Large intestine (tissue), 3 donors: ENCODE measurements at regions not wholly inside any gene's neighbourhood (a gene's known extent, or its start where the extent isn't known, plus 50 kb on each side); places are given as distances from the start of the nearest gene placed in this dataset.
A peak's percentile ranks its signal among the peaks of the same experiment; 100 is the strongest.

Experiments used
- DNase-seq, 2 donors: peaks; one replicate each; pipeline versions ENCODE4 v3.0.0 to v3.0.0-alpha.2; 2013
- H3K27ac ChIP-seq: one replicate; pipeline ENCODE4 v1.5.1; 2013; ENCODE audit warnings: low read length
- H3K27me3 ChIP-seq: 2 replicates; pipeline ENCODE4 v1.6.1; 2013; ENCODE audit warnings: low read length; ENCODE audit not compliant: control insufficient read depth, insufficient read depth
- H3K36me3 ChIP-seq: 2 replicates; pipeline ENCODE4 v1.6.1; 2013; ENCODE audit warnings: low read length; ENCODE audit not compliant: control insufficient read depth, insufficient read depth
- H3K4me1 ChIP-seq: one replicate; pipeline ENCODE4 v1.6.1; 2013; ENCODE audit warnings: low read length; ENCODE audit not compliant: control insufficient read depth, insufficient read depth
- H3K4me3 ChIP-seq: one replicate; pipeline ENCODE4 v1.5.1; 2013; ENCODE audit warnings: low read length
- H3K9me3 ChIP-seq: one replicate; pipeline ENCODE4 v1.6.1; 2013; ENCODE audit warnings: mild to moderate bottlenecking, low read depth, low read length, moderate library complexity; ENCODE audit not compliant: control insufficient read depth
- WGBS: methylation state at CpG from one replicate; pipeline ENCODE4 v1.1.5; 2013; ENCODE audit warnings: low lambda C conversion rate; ENCODE audit not compliant: insufficient coverage; 5-methylcytosine and 5-hydroxymethylcytosine counted together

DNA sequence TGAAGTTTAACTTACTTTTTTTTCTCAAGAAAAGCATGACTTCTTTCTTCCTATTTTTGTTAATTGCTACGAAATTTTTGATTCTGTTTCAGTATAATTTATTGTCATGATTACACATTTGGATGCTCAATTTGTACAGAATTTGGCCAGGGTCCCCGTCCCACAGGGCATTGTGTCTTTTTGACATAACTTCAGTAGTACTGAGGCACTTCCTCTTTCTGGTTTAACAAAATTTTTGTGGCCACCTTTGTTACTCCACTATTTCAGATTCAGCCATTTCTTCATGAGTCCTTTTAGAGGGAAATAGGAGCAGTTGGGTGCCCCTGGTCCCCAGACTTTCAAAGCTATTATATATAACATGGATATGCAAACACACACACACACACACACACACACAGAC is 1248.7 kb downstream of the PCDH7 start:
- Histone ChIP-seq H3K27me3 (no peaks in the 10 kb centered on the region), H3K4me1 (no peaks in the 10 kb centered on the region), H3K27ac (no peak overlapping the region), H3K4me3 (no peak overlapping the region), H3K36me3 (no peaks in the 10 kb centered on the region), H3K9me3 (no peaks in the 10 kb centered on the region)
- WGBS = 83% methylated on average over 1 of the region's 2 CpGs
- DNase-seq = no peak

- Histone ChIP-seq H3K27ac (no peak overlapping the region), H3K9me3 (no peaks in the 10 kb centered on the region), H3K4me1 (no peaks in the 10 kb centered on the region), H3K27me3 (no peaks in the 10 kb centered on the region), H3K4me3 (no peak overlapping the region), H3K36me3 (no peaks in the 10 kb centered on the region)
- 54% methylated on average over 2 of the region's 2 CpGs for WGBS
- DNase-seq = no peak
Observed at GRCh38 chr4:31974490-31975002, 1254.4 kb downstream of the PCDH7 start.

GRCh38 chr4:31979988-31980387 is 1259.8 kb downstream of the PCDH7 start:
- Histone ChIP-seq H3K9me3 (no peaks in the 10 kb centered on the region), H3K36me3 (no peaks in the 10 kb centered on the region), H3K27me3 (no peaks in the 10 kb centered on the region), H3K4me1 (no peaks in the 10 kb centered on the region), H3K4me3 (no peak overlapping the region), H3K27ac (no peak overlapping the region)
- DNase-seq = no peak
- WGBS = no CpG with 5 or more reads among the region's 2 CpGs

GRCh38 chr4:31983246-31983645 is 1263.1 kb downstream of the PCDH7 start:
- Histone ChIP-seq H3K9me3 (no peaks in the 10 kb centered on the region), H3K27me3 (no peaks in the 10 kb centered on the region), H3K36me3 (no peaks in the 10 kb centered on the region), H3K27ac (no peak overlapping the region), H3K4me1 (peaks cover 4% of the 10 kb centered on the region), H3K4me3 (no peak overlapping the region)
- WGBS = no CpG with 5 or more reads among the region's 1 CpG
- DNase-seq = no peak

DNA sequence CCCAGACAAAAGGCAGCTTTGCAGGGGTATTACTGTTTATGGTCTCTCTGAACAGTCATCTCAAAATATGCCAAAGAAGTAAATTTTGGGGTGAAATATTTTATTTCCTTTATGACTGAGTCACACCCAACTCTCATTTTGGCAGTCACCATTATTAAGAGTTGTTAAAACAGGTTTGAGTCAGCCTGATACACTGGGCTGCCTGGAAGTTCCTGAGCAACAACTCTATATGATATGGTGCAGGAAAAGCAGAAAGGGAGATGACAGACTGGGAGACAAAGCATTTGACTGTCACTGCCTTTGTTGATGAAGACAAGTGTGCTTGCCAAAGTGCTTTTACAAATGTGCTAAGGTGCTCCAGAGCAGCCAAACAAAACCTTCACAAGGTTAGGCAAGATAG is 1263.5 kb downstream of the PCDH7 start:
- Histone ChIP-seq H3K36me3 (no peaks in the 10 kb centered on the region), H3K4me3 (no peak overlapping the region), H3K27me3 (no peaks in the 10 kb centered on the region), H3K27ac (no peak overlapping the region), H3K4me1 (peaks cover 4% of the 10 kb centered on the region), H3K9me3 (no peaks in the 10 kb centered on the region)
- DNase-seq = no peak

DNA sequence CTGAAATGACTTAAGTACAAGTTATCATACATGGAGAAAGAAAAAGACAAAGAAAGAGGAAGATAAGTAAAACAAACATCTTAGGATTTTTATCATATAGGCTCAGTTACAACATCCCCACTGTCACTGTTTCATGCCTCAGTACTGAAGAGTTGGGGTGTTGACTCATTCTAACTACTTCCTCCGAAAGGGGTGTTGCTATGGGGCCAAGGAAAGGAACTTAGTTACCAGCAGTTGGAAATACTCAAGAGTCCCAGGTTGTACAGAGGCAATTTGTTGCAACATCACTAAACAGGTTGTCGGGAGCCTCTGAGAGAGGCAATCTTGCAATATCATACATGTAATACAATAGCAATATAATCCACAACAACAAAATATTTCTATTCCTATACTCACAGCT is 1264.7 kb downstream of the PCDH7 start:
- Histone ChIP-seq H3K36me3 (no peaks in the 10 kb centered on the region), H3K27ac (no peak overlapping the region), H3K27me3 (no peaks in the 10 kb centered on the region), H3K9me3 (no peaks in the 10 kb centered on the region), H3K4me1 (peaks cover 4% of the 10 kb centered on the region), H3K4me3 (no peak overlapping the region)
- peak; percentile 49 to 63 for DNase-seq
- no CpG with 5 or more reads among the region's 2 CpGs for WGBS

GRCh38 chr4:31995943-31996901 is 1276.1 kb downstream of the PCDH7 start:
- peaks cover 4% of the 10 kb centered on the region for H3K9me3 ChIP-seq
- H3K4me1 ChIP-seq = no peaks in the 10 kb centered on the region
- no CpG with 5 or more reads among the region's 55 CpGs for WGBS
- no peak overlapping the region for H3K4me3 ChIP-seq
- H3K36me3 ChIP-seq = no peaks in the 10 kb centered on the region
- H3K27ac ChIP-seq = no peak overlapping the region
- no peaks in the 10 kb centered on the region for H3K27me3 ChIP-seq
- no peak for DNase-seq

DNA sequence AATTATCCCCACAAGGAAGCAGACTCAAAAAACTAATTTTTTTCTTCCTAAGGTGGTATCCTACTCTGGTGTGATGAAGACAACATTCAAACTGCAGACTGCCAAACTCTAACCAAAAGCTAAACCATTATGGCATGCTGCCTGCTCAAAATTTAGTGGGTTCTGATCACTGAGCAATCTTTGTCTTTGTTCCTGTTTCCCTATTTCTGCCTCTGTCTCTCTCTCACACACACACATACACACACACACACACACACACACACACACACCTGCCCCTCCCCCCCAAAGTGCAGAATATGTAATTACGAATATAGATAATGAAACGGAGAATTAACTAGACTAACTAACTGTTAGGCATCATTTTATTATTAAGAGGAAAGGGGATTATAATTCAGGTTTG is 1278.6 kb downstream of the PCDH7 start:
- Histone ChIP-seq H3K9me3 (peaks cover 4% of the 10 kb centered on the region), H3K4me3 (no peak overlapping the region), H3K27ac (no peak overlapping the region), H3K27me3 (no peaks in the 10 kb centered on the region), H3K4me1 (no peaks in the 10 kb centered on the region), H3K36me3 (no peaks in the 10 kb centered on the region)
- no peak for DNase-seq
- WGBS = 100% methylated on average over 2 of the region's 2 CpGs

GRCh38 chr4:31999848-32000247 is 1279.7 kb downstream of the PCDH7 start:
- WGBS = no CpG with 5 or more reads among the region's 1 CpG
- no peak overlapping the region for H3K27ac ChIP-seq
- no peaks in the 10 kb centered on the region for H3K27me3 ChIP-seq

GRCh38 chr4:32000846-32001488 is 1280.8 kb downstream of the PCDH7 start:
- Histone ChIP-seq H3K27ac (no peak overlapping the region), H3K9me3 (peaks cover 4% of the 10 kb centered on the region), H3K4me3 (no peak overlapping the region), H3K36me3 (no peaks in the 10 kb centered on the region), H3K4me1 (no peaks in the 10 kb centered on the region), H3K27me3 (no peaks in the 10 kb centered on the region)
- WGBS = no CpG with 5 or more reads among the region's 4 CpGs
- DNase-seq = no peak

More at GRCh38 chr4:31999848-32000247, 1279.7 kb downstream of the PCDH7 start:
- H3K9me3 ChIP-seq = peaks cover 4% of the 10 kb centered on the region
- H3K4me3 ChIP-seq = no peak overlapping the region
- no peaks in the 10 kb centered on the region for H3K36me3 ChIP-seq
- DNase-seq = no peak
- H3K4me1 ChIP-seq = no peaks in the 10 kb centered on the region
